HCT116 (cell line): ENCODE measurements at regions not wholly inside any gene's neighbourhood (a gene's known extent, or its start where the extent isn't known, plus 50 kb on each side); places are given as distances from the start of the nearest gene placed in this dataset.

Source experiments
- ATAC-seq: fragments of 200-7000 bp; cut with Tn5 transposase; 2 replicates; pipeline ENCODE4 v1.9.1; 2020; ENCODE audit warnings: mild to moderate bottlenecking, moderate library complexity
- BruUV-seq: library from RNA; stranded (reverse); fragments of 400-500 nt; replicated peaks from 2 replicates; lab custom pipeline; 2021; lab: Mats Ljungman, UMichigan
- CTCF ChIA-PET: fragments of 300-600 bp; sonication (Branson Sonifier 250); formaldehyde crosslinking; loops from one replicate; lab custom pipeline; 2021; ENCODE audit warnings: antibody characterized with exemption; lab: Charles Lee
- POLR2A ChIA-PET: fragments of 300-600, 350-600 bp; sonication (Branson Sonifier 250); formaldehyde crosslinking; loops from one replicate; lab custom pipeline; 2021; ENCODE audit warnings: antibody characterized with exemption; lab: Charles Lee
- RAD21 ChIA-PET, 2 experiments: fragments of 300-600 bp; sonication (Branson Sonifier 250); formaldehyde crosslinking; loops; one replicate each; lab custom pipeline; 2023; ENCODE audit warnings: low total read pairs in 2 of 2; ENCODE audit not compliant: uncharacterized antibody in 2 of 2, unreplicated experiment in 2 of 2, low non-redundant PET in 1 of 2; lab: Charles Lee
- DNase-seq: peaks from one replicate; pipeline ENCODE4 v3.0.0-alpha.2; 2010; ENCODE audit warnings: low read depth, low spot score
- H2AFZ ChIP-seq: fragments of 200-600 bp; shearing (Covaris generic), sonication (generic); 2 replicates; pipeline ENCODE4 v1.6.1; 2017; ENCODE audit warnings: low read depth, mixed run types, mixed read lengths, antibody characterized with exemption, low read length; ENCODE audit not compliant: poor library complexity, severe bottlenecking
- H3K27ac ChIP-seq: 2 replicates; pipeline ENCODE4 v1.5.1; 2012; ENCODE audit warnings: low read depth, low read length
- H3K27me3 ChIP-seq: fragments of 200-600 bp; sonication (generic); 2 replicates; pipeline ENCODE4 v1.6.1; 2016; ENCODE audit warnings: mixed run types, low read length, mixed read lengths; ENCODE audit not compliant: insufficient read depth
- H3K36me3 ChIP-seq, 2 experiments: fragments of 200-500 bp in 1 of 2; fragments of 200-600 bp in 1 of 2; sonication (Bioruptor generic) in 1 of 2; sonication (generic) in 1 of 2; 2 replicates each; pipeline versions ENCODE4 v1.5.1 to v1.6.1; 2014 to 2016; ENCODE audit warnings: low read length in 2 of 2, inconsistent platforms in 1 of 2, mixed read lengths in 1 of 2, mixed run types in 1 of 2; ENCODE audit not compliant: insufficient read depth in 2 of 2, control insufficient read depth in 1 of 2
- H3K4me1 ChIP-seq, 2 experiments: fragments of 200-600 bp in 1 of 2; sonication (generic) in 1 of 2; 2 replicates each; pipeline versions ENCODE4 v1.5.1 to v1.6.1; 2012 to 2017; ENCODE audit warnings: low read length in 2 of 2, inconsistent platforms in 1 of 2, mild to moderate bottlenecking in 1 of 2, mixed read lengths in 1 of 2, mixed run types in 1 of 2, moderate library complexity in 1 of 2; ENCODE audit not compliant: insufficient read depth in 2 of 2, control insufficient read depth in 1 of 2
- H3K4me2 ChIP-seq: fragments of 200-600 bp; sonication (generic); 2 replicates; pipeline ENCODE4 v1.6.1; 2017; ENCODE audit warnings: mixed run types, low read length, mixed read lengths
- H3K4me3 ChIP-seq, 2 experiments: fragments of 200-600 bp in 1 of 2; sonication (generic) in 1 of 2; replicated peaks in 1 of 2; 2 replicates each; pipeline ENCODE4 v1.5.1; 2011 to 2016; ENCODE audit warnings: low read length in 2 of 2, control low read depth in 1 of 2, low read depth in 1 of 2, mild to moderate bottlenecking in 1 of 2, mixed read lengths in 1 of 2, mixed run types in 1 of 2
- H3K79me2 ChIP-seq: fragments of 200-600 bp; sonication (generic); 2 replicates; pipeline ENCODE4 v1.6.1; 2017; ENCODE audit warnings: mild to moderate bottlenecking, mixed run types, low read length, moderate library complexity, mixed read lengths; ENCODE audit not compliant: insufficient read depth
- H3K9ac ChIP-seq: fragments of 200-600 bp; sonication (generic); 2 replicates; pipeline ENCODE4 v1.6.1; 2016; ENCODE audit warnings: low read length, mixed read lengths
- H3K9me2 ChIP-seq: fragments of 200-600 bp; sonication (generic), shearing (Covaris generic); 2 replicates; pipeline ENCODE4 v1.6.1; 2017; ENCODE audit warnings: mixed run types, mild to moderate bottlenecking, moderate library complexity; ENCODE audit not compliant: insufficient read depth
- H3K9me3 ChIP-seq, 2 experiments: fragments of 200-500 bp in 1 of 2; fragments of 200-600 bp in 1 of 2; sonication (Bioruptor generic) in 1 of 2; sonication (generic) in 1 of 2; 2 replicates each; pipeline ENCODE4 v1.6.1; 2014 to 2017; ENCODE audit warnings: low read length in 2 of 2, mixed read lengths in 2 of 2, inconsistent platforms in 1 of 2, low read depth in 1 of 2, mild to moderate bottlenecking in 1 of 2, mixed run types in 1 of 2, moderate library complexity in 1 of 2; ENCODE audit not compliant: control insufficient read depth in 1 of 2, insufficient read depth in 1 of 2
- H4K20me1 ChIP-seq: fragments of 200-600 bp; sonication (generic), shearing (Covaris generic); 2 replicates; pipeline ENCODE4 v1.6.1; 2017; ENCODE audit warnings: mixed run types, mild to moderate bottlenecking, moderate library complexity; ENCODE audit not compliant: insufficient read depth
- CBX3 ChIP-seq: IDR thresholded peaks from 2 replicates; pipeline ENCODE4 v1.6.1; 2012; ENCODE audit warnings: low read depth
- CEBPB ChIP-seq: IDR thresholded peaks from 2 replicates; pipeline ENCODE4 v1.6.1; 2012; ENCODE audit warnings: low read depth
- EGR1 ChIP-seq: IDR thresholded peaks from 2 replicates; pipeline ENCODE4 v1.6.1; 2012; ENCODE audit warnings: low read depth
- ELF1 ChIP-seq: IDR thresholded peaks from 2 replicates; pipeline ENCODE4 v1.6.1; 2012; ENCODE audit warnings: low read depth, borderline replicate concordance
- EZH2 ChIP-seq: fragments of 200-600 bp; sonication (generic); IDR thresholded peaks from 2 replicates; pipeline ENCODE4 v1.6.1; 2017; ENCODE audit warnings: antibody characterized with exemption, mixed run types
- EZH2phosphoT487 ChIP-seq: fragments of 200-600 bp; IDR thresholded peaks from 2 replicates; pipeline ENCODE4 v1.6.1; 2018; ENCODE audit warnings: antibody characterized with exemption, borderline replicate concordance
- FOSL1 ChIP-seq: IDR thresholded peaks from 2 replicates; pipeline ENCODE4 v1.6.1; 2012; ENCODE audit warnings: low read depth
- MAX ChIP-seq: IDR thresholded peaks from 2 replicates; pipeline ENCODE4 v1.6.1; 2012
- RAD21 ChIP-seq: IDR thresholded peaks from 2 replicates; pipeline ENCODE4 v1.6.1; 2012; ENCODE audit warnings: low read depth, mild to moderate bottlenecking
- REST ChIP-seq: IDR thresholded peaks from 2 replicates; pipeline ENCODE4 v1.6.1; 2012; ENCODE audit warnings: low read depth
- SIN3A ChIP-seq: IDR thresholded peaks from 2 replicates; pipeline ENCODE4 v1.6.1; 2012; ENCODE audit warnings: low read depth
- TCF7L2 ChIP-seq: IDR thresholded peaks from 2 replicates; pipeline ENCODE4 v1.7.0; 2011; ENCODE audit warnings: borderline replicate concordance, inconsistent platforms; ENCODE audit not compliant: insufficient read depth, insufficient read length; ENCODE audit errors: extremely low read depth
- YY1 ChIP-seq: IDR thresholded peaks from 2 replicates; pipeline ENCODE4 v1.6.1; 2011; ENCODE audit warnings: low read length, low read depth, moderate library complexity, mild to moderate bottlenecking; ENCODE audit not compliant: insufficient replicate concordance; ENCODE audit errors: extremely low read depth
- ZBTB33 ChIP-seq: IDR thresholded peaks from 2 replicates; pipeline ENCODE4 v1.6.1; 2011; ENCODE audit warnings: mild to moderate bottlenecking, low read length, moderate library complexity; ENCODE audit not compliant: insufficient replicate concordance; ENCODE audit errors: extremely low read depth
- ZNF274 ChIP-seq: fragments of 200-500 bp; sonication (Bioruptor generic); IDR thresholded peaks from 2 replicates; pipeline ENCODE4 v1.6.1; 2014; ENCODE audit warnings: mild to moderate bottlenecking, low read depth, low read length, inconsistent platforms
- intact Hi-C: fragments of 100-400 bp; cut with micrococcal nuclease; formaldehyde crosslinking; loops from 2 replicates; pipeline ENCODE4 v1.10.0; 2022

- no peak for DNase-seq
- ChIA-PET CTCF (interaction anchor here (1.3 kb wide), 1 partner anchor 337 kb away, joined by 3 read pairs; no protein-coding TSS in a partner anchor), RAD21 (no interaction called here), POLR2A (no interaction called here)
- no peaks in the 10 kb centered on the region for H3K27me3 ChIP-seq
- no peak for ATAC-seq
- no peaks in the 10 kb centered on the region for H4K20me1 ChIP-seq
- H3K4me1 ChIP-seq = no peaks in the 10 kb centered on the region
- no peak overlapping the region for H3K27ac ChIP-seq
- H3K79me2 ChIP-seq = no peaks in the 10 kb centered on the region
- no TSS peak for BruUV-seq
- no peak overlapping the region for H3K4me2 ChIP-seq
- no peak overlapping the region for H2AFZ ChIP-seq
- no peaks in the 10 kb centered on the region for H3K36me3 ChIP-seq
- H3K4me3 ChIP-seq = no peak overlapping the region
- no peak overlapping the region for H3K9ac ChIP-seq
- H3K9me3 ChIP-seq = peaks cover 0 to 5% of the 10 kb centered on the region in 2 experiments; a peak in 2 of 4 replicates
- intact Hi-C loops = no loop called here
- H3K9me2 ChIP-seq = no peaks in the 10 kb centered on the region
- no peak for TF ChIP-seq EGR1
- no peak for TF ChIP-seq EZH2phosphoT487
- no peak for TF ChIP-seq SIN3A
Measured at GRCh38 chr3:43165786-43166185, 59.9 kb upstream of the POMGNT2 start.

GRCh38 chr3:43163895-43164493 is 58.1 kb upstream of the POMGNT2 start:
- Histone ChIP-seq H3K9ac (no peak overlapping the region), H3K4me3 (no peak overlapping the region), H4K20me1 (no peaks in the 10 kb centered on the region), H3K27me3 (no peaks in the 10 kb centered on the region), H2AFZ (no peak overlapping the region), H3K9me3 (peaks cover 0 to 5% of the 10 kb centered on the region in 2 experiments; a peak in 2 of 4 replicates), H3K36me3 (no peaks in the 10 kb centered on the region), H3K27ac (no peak overlapping the region), H3K79me2 (no peaks in the 10 kb centered on the region), H3K4me2 (no peak overlapping the region), H3K9me2 (no peaks in the 10 kb centered on the region), H3K4me1 (no peaks in the 10 kb centered on the region)
- no TSS peak for BruUV-seq
- ATAC-seq (no peak), DNase-seq (no peak)
- intact Hi-C loops = loop anchor here (5.0 kb wide), 2 partner anchors 338 to 473 kb away; no protein-coding TSS in a partner anchor
- CTCF ChIA-PET = no interaction called here
- POLR2A ChIA-PET = no interaction called here
- RAD21 ChIA-PET = no interaction called here
- TF ChIP-seq ZBTB33 (no peak), ELF1 (no peak), CBX3 (no peak), TCF7L2 (no peak), YY1 (no peak), FOSL1 (no peak), ZNF274 (no peak), REST (no peak), EZH2 (no peak), MAX (no peak), CEBPB (no peak), RAD21 (no peak)
